IgD-negative memory B cell (primary cell): ENCODE measurements at regions not wholly inside any gene's neighbourhood (a gene's known extent, or its start where the extent isn't known, plus 50 kb on each side); places are given as distances from the start of the nearest gene placed in this dataset.
A peak's percentile ranks its signal among the peaks of the same experiment; 100 is the strongest.

Experiments used
- H3K27ac Mint-ChIP-seq, 3 donors: one replicate each; pipeline ENCODE4 v1.8.0; 2020 to 2022; ENCODE audit warnings: mild to moderate bottlenecking in 3 of 3, mixed read lengths in 3 of 3, moderate library complexity in 1 of 3
- H3K27me3 Mint-ChIP-seq: one replicate; pipeline ENCODE4 v1.8.0; 2021; ENCODE audit warnings: mixed read lengths
- H3K36me3 Mint-ChIP-seq: one replicate; pipeline ENCODE4 v1.8.0; 2020; ENCODE audit warnings: mild to moderate bottlenecking, mixed read lengths
- H3K4me1 Mint-ChIP-seq, 3 donors: one replicate each; pipeline ENCODE4 v1.8.0; 2020 to 2022; ENCODE audit warnings: mixed read lengths in 3 of 3, mild to moderate bottlenecking in 1 of 3
- H3K4me3 Mint-ChIP-seq, 4 donors: one replicate each; pipeline ENCODE4 v1.8.0; 2020 to 2022; ENCODE audit warnings: mild to moderate bottlenecking in 4 of 4, mixed read lengths in 4 of 4, moderate library complexity in 3 of 4
- H3K9me3 Mint-ChIP-seq, 3 donors: one replicate each; pipeline ENCODE4 v1.8.0; 2020 to 2021; ENCODE audit warnings: mixed read lengths in 3 of 3, mild to moderate bottlenecking in 1 of 3

DNA sequence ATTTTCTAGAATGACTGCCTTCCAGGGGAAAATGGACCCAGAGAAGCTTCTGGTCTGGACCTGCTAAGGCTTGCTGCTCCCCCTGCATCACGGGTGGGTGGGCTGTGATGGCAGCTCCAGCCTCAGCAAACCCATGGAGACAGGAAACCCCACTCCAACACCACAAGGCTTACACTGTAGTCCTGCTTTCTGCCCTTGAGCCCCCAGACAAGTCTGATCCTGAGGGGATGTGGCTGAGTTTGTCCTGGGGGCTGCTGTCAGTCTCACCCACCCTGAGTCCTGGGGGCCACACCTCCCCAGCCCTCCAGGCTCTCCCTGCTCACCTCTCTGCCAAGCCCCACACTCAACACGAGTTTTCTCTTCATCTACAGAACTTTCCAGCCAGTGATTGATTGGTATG lies 279.4 kb downstream of the EIPR1 start:
- Mint-ChIP-seq H3K4me1 (peaks cover 0 to 8% (median 0%) of the 10 kb centered on the region in 3 donors), H3K27me3 (peaks cover 17% of the 10 kb centered on the region), H3K27ac (no peak overlapping the region), H3K36me3 (no peaks in the 10 kb centered on the region), H3K9me3 (no peaks in the 10 kb centered on the region), H3K4me3 (no peak overlapping the region)

DNA sequence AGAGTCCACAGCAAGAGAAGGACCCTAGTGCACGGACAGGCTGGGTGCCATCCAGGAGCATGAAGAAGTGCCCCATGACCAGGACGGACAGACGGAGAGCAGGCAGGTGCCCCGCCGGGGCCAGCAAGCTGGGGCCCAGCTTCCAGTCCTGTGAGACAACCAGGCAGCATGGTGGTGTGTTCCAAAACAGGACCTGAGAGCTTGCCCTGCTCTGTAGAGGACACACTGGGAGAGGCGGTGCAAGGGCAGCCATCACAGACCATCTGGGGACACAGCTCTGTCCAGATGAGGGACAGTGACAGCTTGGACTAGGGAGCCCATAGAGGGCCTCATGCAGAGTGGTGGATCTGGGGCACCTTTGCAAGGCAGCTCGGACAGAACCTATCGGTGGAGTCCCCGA lies 279.8 kb downstream of the EIPR1 start:
- Mint-ChIP-seq H3K4me1 (peaks cover 0 to 8% (median 0%) of the 10 kb centered on the region in 3 donors), H3K36me3 (no peaks in the 10 kb centered on the region), H3K4me3 (no peak overlapping the region), H3K27ac (no peak overlapping the region), H3K9me3 (no peaks in the 10 kb centered on the region), H3K27me3 (peaks cover 17% of the 10 kb centered on the region)

DNA sequence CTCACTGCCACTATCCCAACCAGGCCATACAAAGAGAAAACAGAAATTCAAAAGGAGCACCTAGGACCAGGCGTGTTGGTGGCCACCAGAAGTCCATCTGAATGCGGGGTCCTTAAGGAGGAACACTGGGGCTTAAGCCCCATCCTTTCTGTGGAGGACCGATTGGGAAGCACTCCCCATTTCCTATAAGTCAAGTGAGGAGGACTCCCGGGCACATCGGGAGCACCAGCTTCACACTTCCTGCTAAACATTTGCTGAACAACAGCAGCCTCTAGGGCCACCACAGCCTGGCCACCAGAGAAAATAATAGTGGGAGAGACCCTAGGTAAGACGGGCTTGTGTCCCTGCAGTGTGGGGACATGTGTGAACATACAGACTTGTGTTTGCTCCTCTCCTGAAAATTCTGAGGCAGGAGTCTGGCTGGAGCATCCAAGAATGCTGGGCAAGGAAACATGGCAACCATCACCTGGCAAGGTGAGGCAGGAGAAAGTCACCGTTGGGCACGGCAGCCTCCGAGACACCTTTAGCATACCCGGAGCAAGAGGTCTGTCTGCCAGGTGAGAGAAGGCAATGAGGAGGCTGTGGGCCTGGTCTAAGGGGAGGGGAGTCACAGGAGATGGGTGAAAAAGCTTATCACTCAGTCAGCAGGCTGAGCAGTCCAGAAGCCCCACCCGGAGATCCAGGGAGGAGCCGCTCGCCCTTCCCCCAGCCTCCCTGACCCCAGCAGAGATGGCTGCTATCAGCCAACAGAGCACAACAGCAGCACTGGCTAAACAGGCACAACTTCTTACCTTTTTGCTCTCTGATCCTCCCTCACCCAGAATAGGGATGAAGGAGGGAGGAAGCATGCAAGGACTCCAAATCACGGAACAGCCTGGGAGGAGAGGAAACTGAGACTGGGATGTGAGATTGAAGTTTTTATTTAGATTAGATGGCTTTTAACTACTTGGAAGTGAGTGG lies 282.3 kb downstream of the EIPR1 start:
- Mint-ChIP-seq H3K36me3 (peaks cover under 1% of the 10 kb centered on the region), H3K27ac (peak overlapping the region in 1 of 3 donors; percentile 17), H3K9me3 (peaks cover 0 to 2% (median 1%) of the 10 kb centered on the region in 3 donors), H3K4me1 (peaks cover 0 to 4% (median 0%) of the 10 kb centered on the region in 3 donors), H3K4me3 (peak overlapping the region in 1 of 4 donors; percentile 36), H3K27me3 (peaks cover 17% of the 10 kb centered on the region)

DNA sequence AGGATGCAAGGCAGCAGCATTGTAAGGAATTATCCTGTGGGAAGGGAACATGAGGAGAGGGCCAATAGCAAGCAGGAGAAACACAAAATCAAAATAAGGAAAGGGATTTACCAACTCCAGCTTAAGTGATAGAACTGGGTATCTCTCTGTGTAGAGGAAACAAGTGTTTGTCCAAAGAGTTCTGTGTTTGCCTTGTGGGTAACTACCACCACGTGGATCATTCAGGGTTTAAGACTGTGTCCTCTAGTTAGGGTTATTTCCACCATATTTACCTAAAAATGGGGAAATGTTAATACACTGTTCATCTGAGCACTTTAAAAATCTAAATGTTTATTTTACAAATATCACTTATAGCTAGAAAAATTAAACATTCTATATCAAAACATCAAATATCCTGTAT lies 283.3 kb downstream of the EIPR1 start:
- H3K27ac Mint-ChIP-seq, result no peak overlapping the region
- no peak overlapping the region for H3K4me3 Mint-ChIP-seq
- no peaks in the 10 kb centered on the region for H3K4me1 Mint-ChIP-seq
- H3K9me3 Mint-ChIP-seq, result peaks cover 0 to 4% (median 1%) of the 10 kb centered on the region in 3 donors
- H3K36me3 Mint-ChIP-seq, result peaks cover 5% of the 10 kb centered on the region
- peaks cover 14% of the 10 kb centered on the region for H3K27me3 Mint-ChIP-seq

DNA sequence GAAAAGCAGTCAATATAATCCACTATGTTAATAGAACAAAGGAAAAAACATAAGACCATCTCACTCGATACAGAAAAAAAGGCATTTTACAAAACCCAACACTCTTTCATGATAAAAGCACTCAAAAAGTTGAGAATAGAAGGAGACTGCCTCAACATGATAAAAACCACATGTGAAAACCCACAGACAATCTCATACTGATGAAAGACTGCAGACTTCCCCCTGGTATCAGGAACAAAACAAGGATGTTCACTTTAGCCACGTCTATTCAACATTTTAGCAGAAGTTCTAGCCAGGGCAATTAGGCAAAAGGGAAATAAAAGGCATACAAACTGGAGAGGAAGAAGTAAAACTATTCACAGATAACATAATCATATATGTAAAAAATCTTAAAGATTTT lies 285.9 kb downstream of the EIPR1 start:
- peaks cover 6% of the 10 kb centered on the region for H3K27me3 Mint-ChIP-seq
- peaks cover 0 to 5% (median 4%) of the 10 kb centered on the region in 3 donors for H3K9me3 Mint-ChIP-seq
- no peak overlapping the region for H3K4me3 Mint-ChIP-seq
- peaks cover 7% of the 10 kb centered on the region for H3K36me3 Mint-ChIP-seq
- no peaks in the 10 kb centered on the region for H3K4me1 Mint-ChIP-seq
- H3K27ac Mint-ChIP-seq, result no peak overlapping the region

DNA sequence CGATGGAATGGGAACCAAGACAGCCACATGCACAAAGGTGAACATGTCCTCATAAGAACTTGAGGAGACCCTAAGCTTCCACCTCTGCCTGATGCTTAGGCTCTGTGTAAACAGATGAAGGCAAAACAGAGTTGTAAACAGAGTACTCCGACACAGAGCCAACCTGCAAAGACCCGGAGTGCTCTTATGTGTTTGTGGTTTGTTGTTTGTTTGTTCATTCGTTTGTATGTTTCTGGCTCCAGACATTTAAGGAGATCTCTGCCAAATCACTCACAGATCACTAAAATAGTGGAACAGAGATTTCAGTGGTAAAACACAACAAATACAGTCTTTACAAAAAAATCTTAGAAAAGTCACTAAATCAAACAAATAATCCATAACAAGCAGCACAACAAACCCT lies 294.9 kb downstream of the EIPR1 start:
- peaks cover 0 to 2% (median 0%) of the 10 kb centered on the region in 3 donors for H3K4me1 Mint-ChIP-seq
- no peaks in the 10 kb centered on the region for H3K36me3 Mint-ChIP-seq
- peaks cover 4 to 8% (median 4%) of the 10 kb centered on the region in 3 donors for H3K9me3 Mint-ChIP-seq
- no peak overlapping the region for H3K4me3 Mint-ChIP-seq
- no peak overlapping the region for H3K27ac Mint-ChIP-seq
- peaks cover 5% of the 10 kb centered on the region for H3K27me3 Mint-ChIP-seq

DNA sequence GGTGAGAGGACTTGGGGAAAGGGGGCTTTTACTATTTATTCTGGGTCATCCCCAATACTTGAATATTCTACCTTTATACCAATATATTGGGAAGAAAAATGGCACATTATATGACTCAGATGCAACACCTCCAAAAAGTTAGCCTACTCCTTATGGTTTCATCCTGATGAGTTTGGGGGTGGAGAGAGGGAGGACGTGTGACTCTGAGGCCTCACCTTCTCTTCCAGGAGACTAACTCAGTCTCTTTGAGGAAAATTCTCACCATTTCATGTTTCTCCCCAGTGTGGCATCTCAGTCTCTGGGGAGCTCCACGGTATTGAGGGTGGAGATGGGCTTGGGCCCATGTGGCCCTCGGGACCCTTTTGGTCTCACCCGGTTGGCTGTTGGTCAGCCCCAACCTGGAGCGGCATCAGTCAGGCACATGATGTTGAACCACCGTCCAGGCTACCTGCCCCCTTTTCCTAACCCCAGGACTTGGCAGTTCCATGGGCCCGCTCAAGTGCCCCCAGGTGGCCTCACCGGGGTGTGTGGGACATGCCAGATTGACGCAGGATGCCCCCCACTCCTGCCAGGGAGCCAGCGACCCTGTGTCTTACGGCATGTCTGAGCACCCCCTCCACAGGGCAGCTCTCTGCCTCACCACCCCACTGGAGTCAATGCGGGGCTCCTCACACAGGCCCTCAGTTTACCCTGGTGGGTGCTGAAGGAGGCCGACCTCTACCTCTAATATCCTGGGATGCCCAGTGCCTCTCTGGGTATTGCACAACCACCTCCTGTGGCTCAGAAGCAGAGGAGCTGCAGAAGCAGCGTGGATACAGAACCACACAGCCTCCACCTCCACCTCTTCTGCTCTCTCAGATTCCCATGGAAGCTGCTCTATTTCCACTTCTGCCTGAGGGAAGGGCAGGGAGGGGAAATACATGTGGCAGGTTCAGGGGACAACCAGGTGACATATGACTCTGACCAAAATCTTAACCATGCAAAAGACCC lies 297.4 kb downstream of the EIPR1 start:
- H3K36me3 Mint-ChIP-seq, result no peaks in the 10 kb centered on the region
- no peak overlapping the region for H3K27ac Mint-ChIP-seq
- H3K9me3 Mint-ChIP-seq, result peaks cover 3 to 4% (median 4%) of the 10 kb centered on the region in 3 donors
- H3K27me3 Mint-ChIP-seq, result peaks cover 5% of the 10 kb centered on the region
- H3K4me1 Mint-ChIP-seq, result peaks cover 0 to 2% (median 0%) of the 10 kb centered on the region in 3 donors
- no peak overlapping the region for H3K4me3 Mint-ChIP-seq

DNA sequence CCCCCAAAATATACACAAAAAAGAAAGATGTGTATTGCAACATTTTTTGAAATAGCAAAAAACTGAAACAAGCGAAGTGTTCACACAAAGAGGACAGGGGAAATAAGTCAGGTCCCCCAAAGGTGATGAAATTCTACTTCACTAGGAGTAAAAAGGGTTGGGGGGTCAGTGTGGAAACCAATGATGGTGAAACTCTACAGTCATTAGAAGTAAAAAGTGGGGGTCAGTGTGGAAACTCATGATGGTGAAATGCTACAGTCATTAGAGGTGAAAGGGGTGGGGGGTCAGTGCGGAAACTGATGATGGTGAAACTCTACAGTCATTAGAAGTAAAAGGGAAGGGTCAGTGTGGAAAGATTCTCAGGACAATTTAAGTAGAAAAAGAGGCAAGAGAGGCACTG lies 298.2 kb downstream of the EIPR1 start:
- Mint-ChIP-seq H3K27me3 (peaks cover 5% of the 10 kb centered on the region), H3K36me3 (no peaks in the 10 kb centered on the region), H3K9me3 (peaks cover 2 to 4% (median 4%) of the 10 kb centered on the region in 3 donors), H3K4me1 (peaks cover 0 to 2% (median 0%) of the 10 kb centered on the region in 3 donors), H3K27ac (no peak overlapping the region), H3K4me3 (no peak overlapping the region)

DNA sequence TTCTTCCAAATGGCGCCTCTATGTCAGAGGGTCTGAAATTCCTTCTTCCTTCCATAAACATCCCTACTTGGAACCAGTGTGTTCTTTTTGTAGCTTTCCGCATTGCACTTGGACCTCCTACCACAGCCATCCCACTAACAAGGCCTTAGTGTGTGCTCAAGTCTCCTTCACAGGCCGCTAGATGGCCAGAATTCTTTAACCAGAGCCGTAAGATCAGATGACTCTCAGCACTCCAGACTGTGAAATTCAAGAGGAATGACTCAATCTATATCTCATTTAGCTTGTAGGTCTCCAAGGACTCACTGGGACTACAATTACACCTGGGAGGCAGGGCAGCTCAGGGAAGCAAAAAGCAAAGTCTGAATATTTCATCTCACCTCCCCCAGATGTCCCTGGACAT lies 298.9 kb downstream of the EIPR1 start:
- H3K4me1 Mint-ChIP-seq, result peaks cover 0 to 2% (median 0%) of the 10 kb centered on the region in 3 donors
- no peak overlapping the region for H3K4me3 Mint-ChIP-seq
- H3K27ac Mint-ChIP-seq, result no peak overlapping the region
- H3K36me3 Mint-ChIP-seq, result no peaks in the 10 kb centered on the region
- H3K27me3 Mint-ChIP-seq, result peaks cover 8% of the 10 kb centered on the region
- peaks cover 2 to 4% (median 4%) of the 10 kb centered on the region in 3 donors for H3K9me3 Mint-ChIP-seq

DNA sequence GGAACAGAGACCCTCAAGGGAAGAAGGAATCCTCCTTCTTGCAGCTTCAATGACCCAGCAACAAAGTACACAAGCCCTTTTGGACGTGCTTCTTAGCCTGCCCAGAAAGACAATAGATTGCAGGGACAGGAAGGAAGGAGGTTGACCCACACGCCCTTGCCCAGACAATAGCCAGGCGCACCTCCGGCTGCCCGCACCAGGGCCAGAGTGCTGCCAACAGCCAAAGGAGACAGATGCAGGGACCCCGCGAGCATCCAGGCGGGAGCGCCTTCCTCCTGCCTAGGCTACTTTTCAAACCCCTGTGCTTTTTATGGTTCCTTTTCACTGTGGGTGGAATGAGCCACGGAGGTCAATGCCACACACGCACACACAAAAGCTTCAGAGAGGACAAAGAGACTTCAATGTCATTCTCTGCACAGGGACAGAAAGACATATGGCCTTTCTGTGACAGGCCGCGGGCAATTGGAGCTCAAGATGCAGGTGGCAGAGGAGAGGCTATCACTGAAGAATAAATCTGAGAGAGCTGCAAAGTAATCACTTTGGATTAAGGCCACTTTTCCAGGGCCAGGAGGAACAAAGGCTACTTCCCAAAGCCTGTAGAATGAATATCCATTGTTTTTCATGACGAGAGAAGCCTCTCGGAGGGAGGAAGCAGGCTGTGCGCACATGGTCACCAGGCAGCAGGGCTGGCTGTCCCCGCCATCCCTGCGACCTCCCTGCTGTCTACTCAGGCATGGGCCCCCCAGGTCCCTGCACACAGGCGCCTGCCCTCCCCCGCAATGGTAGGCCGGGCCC lies 300.6 kb downstream of the EIPR1 start:
- Mint-ChIP-seq H3K4me3 (no peak overlapping the region), H3K9me3 (peaks cover 0 to 4% (median 2%) of the 10 kb centered on the region in 3 donors), H3K36me3 (no peaks in the 10 kb centered on the region), H3K27ac (no peak overlapping the region), H3K4me1 (peaks cover 0 to 2% (median 0%) of the 10 kb centered on the region in 3 donors), H3K27me3 (peaks cover 3% of the 10 kb centered on the region)

DNA sequence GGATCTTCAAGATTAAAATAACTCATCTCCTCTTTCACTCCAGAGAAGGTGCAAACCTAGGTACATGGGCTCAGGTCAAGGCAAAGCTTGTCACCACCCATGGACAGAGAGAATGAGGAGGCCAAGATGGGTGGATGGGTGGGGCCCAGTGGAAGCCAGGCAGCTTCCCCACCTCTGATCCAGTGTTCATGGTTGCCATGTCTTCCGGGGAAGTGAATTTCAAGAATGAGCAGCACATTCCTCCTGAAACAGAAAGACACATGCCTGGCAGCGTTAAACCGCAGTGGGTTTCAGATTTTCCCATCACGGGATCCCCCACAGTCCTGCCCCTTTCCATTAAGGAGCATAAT lies 301.7 kb downstream of the EIPR1 start:
- no peak overlapping the region for H3K4me3 Mint-ChIP-seq
- peaks cover 0 to 2% (median 0%) of the 10 kb centered on the region in 3 donors for H3K4me1 Mint-ChIP-seq
- no peaks in the 10 kb centered on the region for H3K36me3 Mint-ChIP-seq
- H3K27ac Mint-ChIP-seq, result no peak overlapping the region
- H3K9me3 Mint-ChIP-seq, result peaks cover 0 to 1% (median 0%) of the 10 kb centered on the region in 3 donors
- H3K27me3 Mint-ChIP-seq, result peaks cover 6% of the 10 kb centered on the region

DNA sequence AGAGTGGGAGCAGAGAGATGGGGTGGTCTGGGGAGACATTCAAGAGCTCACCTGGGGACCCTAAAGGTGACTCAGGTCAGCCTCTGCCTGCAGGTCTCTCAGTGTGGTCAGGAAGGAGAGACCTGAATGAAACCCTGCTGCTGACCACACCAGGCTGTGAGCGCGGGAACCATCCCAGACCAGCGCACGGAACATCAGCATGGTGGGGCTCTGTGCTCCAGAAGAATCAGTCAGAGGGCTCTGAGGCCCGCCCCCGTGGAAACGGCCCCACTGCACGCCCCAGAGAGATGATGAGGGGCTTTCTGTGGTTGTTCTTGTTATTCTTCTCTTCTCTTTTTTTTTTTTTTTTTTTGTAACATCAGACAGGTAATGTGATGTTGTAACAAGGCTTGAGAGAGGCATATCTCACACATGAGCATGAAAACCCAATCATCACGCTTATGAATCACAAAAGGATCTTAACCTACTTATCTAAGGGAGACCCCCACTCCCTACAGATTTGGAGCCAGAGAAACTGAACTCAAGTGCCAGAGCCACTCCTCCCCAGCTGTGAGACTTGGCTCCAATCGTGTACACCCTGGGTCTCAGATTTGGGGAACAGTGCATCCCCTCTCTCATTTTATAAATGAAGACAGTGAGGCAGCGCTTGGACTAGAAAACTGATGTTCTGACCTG lies 302.2 kb downstream of the EIPR1 start:
- Mint-ChIP-seq H3K4me3 (no peak overlapping the region), H3K36me3 (no peaks in the 10 kb centered on the region), H3K27me3 (peaks cover 6% of the 10 kb centered on the region), H3K27ac (no peak overlapping the region), H3K4me1 (peaks cover 0 to 2% (median 0%) of the 10 kb centered on the region in 3 donors), H3K9me3 (peaks cover 0 to 1% (median 0%) of the 10 kb centered on the region in 3 donors)

DNA sequence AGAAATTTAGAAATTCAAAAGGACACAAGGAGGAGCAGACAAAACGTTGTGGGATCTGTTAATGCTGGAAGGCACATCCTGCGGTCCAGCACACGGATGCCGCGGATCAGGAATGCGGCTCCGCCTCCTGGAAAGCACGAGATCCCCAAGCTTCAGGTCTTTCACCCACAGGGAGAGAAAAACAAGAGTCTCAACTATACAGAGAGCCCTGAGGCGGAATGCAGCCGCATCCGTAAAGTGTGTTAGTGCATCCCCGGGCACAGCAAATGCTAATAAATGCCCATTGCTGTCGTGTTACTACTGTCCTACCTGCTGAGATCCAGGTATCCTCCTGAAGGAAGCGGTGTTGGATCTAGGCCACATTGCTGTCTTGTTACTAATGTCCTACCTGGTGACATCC lies 303.9 kb downstream of the EIPR1 start:
- no peak overlapping the region for H3K27ac Mint-ChIP-seq
- no peaks in the 10 kb centered on the region for H3K36me3 Mint-ChIP-seq
- peaks cover 0 to 1% (median 0%) of the 10 kb centered on the region in 3 donors for H3K9me3 Mint-ChIP-seq
- peaks cover 6% of the 10 kb centered on the region for H3K27me3 Mint-ChIP-seq
- H3K4me1 Mint-ChIP-seq, result peaks cover 0 to 2% (median 0%) of the 10 kb centered on the region in 3 donors
- H3K4me3 Mint-ChIP-seq, result no peak overlapping the region
